Stomach (tissue), 8 donors: ENCODE measurements at regions not wholly inside any gene's neighbourhood (a gene's known extent, or its start where the extent isn't known, plus 50 kb on each side); places are given as distances from the start of the nearest gene placed in this dataset.

ENCODE experiments used
- DNase-seq, 2 donors: peaks; one replicate each; pipeline versions ENCODE4 v3.0.0 to v3.0.0-alpha.2; 2013 to 2019
- H3K27ac ChIP-seq, 5 donors: fragments of 200-600 bp in 4 of 5; sonication (generic) in 4 of 5; one replicate each; pipeline ENCODE4 v1.5.1; 2013 to 2019; ENCODE audit warnings: mild to moderate bottlenecking in 1 of 5, moderate library complexity in 1 of 5
- H3K27me3 ChIP-seq, 3 donors: fragments of 200-600 bp; sonication (generic); one replicate each; pipeline ENCODE4 v1.5.1; 2017 to 2019; ENCODE audit warnings: mixed run types in 1 of 3
- H3K36me3 ChIP-seq, 4 donors: fragments of 200-600 bp; sonication (generic); 1 replicate in 3 of 4; 2 replicates in 1 of 4; pipeline ENCODE4 v1.5.1; 2016 to 2019
- H3K4me1 ChIP-seq, 4 donors: fragments of 200-600 bp; sonication (generic); one replicate each; pipeline ENCODE4 v1.5.1; 2016 to 2019
- H3K4me3 ChIP-seq, 4 donors: fragments of 200-600 bp; sonication (generic) in 3 of 4; one replicate each; pipeline ENCODE4 v1.5.1; 2016 to 2019; ENCODE audit warnings: mild to moderate bottlenecking in 1 of 4
- H3K9me3 ChIP-seq, 4 donors: fragments of 200-600 bp; sonication (generic); one replicate each; pipeline ENCODE4 v1.5.1; 2016 to 2019
- EP300 ChIP-seq: sonication (generic); formaldehyde crosslinking; IDR thresholded peaks from one replicate; pipeline ENCODE4 v1.6.1; 2017; ENCODE audit warnings: antibody characterized with exemption
- POLR2A ChIP-seq, 4 donors: fragments of 450-650 bp; IDR thresholded peaks; one replicate each; pipeline ENCODE4 v1.6.1; 2016; ENCODE audit warnings: antibody characterized with exemption in 4 of 4, control low read depth in 2 of 4, mild to moderate bottlenecking in 1 of 4, moderate library complexity in 1 of 4
- POLR2AphosphoS5 ChIP-seq, 3 donors: sonication (generic); formaldehyde crosslinking; IDR thresholded peaks; one replicate each; pipeline ENCODE4 v1.6.1; 2016; ENCODE audit warnings: antibody characterized with exemption in 3 of 3
- WGBS, 5 donors: extraction: QIAGEN DNeasy Blood & Tissue Kit in 3 of 5; methylation state at CpG; one replicate each; pipeline versions ENCODE4 v1.1.5 to v1.1.7; 2013 to 2018; 5-methylcytosine and 5-hydroxymethylcytosine counted together
- intact Hi-C: fragments of 100-400 bp; cut with DNase I; formaldehyde crosslinking; loops from one replicate; pipeline ENCODE4 v1.15.1; 2023; ENCODE audit warnings: low total_unique reads
- TF ChIP-seq, protein P1 (sequence below), 7 experiments: fragments of 450-650 bp in 4 of 7; fragments of 200-600 bp in 3 of 7; sonication (generic) in 3 of 7; IDR thresholded peaks; one replicate each; pipeline ENCODE4 v1.5.1; 2016 to 2019; ENCODE audit warnings: antibody characterized with exemption in 7 of 7, control low read depth in 2 of 7, mild to moderate bottlenecking in 1 of 7
- donor health status: healthy with polysubstance abuse.
- donor health status: Bipolar disorder and iron deficiency.
- donor health status: healthy.

DNA sequence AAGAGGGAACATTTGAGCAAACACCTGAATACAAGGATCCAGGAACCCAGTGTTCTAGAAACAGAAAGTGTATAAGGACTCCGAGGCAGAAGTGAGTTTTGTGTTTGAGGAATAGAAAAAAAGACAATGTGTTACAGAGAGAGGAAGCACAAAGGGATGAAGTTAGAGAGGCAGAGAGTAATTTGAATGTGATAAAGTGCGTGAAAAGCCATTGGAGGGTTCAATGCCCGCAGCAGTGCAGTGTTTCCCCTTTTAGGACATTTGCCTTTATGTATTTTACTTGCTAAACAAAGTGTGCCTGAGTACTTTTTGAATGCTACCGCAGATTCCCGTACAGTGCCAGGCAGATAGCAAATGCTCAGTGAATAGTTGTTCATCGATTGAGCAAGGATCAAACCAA, 508.5 kb downstream of the RAB38 start:
- Histone ChIP-seq H3K9me3 (no peaks in the 10 kb centered on the region), H3K4me1 (no peaks in the 10 kb centered on the region), H3K4me3 (no peak overlapping the region), H3K27me3 (no peaks in the 10 kb centered on the region), H3K27ac (no peak overlapping the region), H3K36me3 (no peaks in the 10 kb centered on the region)
- TF ChIP-seq POLR2AphosphoS5 (IDR thresholded peaks at IDR 0.05) = no peak
- TF ChIP-seq, protein P1, sequence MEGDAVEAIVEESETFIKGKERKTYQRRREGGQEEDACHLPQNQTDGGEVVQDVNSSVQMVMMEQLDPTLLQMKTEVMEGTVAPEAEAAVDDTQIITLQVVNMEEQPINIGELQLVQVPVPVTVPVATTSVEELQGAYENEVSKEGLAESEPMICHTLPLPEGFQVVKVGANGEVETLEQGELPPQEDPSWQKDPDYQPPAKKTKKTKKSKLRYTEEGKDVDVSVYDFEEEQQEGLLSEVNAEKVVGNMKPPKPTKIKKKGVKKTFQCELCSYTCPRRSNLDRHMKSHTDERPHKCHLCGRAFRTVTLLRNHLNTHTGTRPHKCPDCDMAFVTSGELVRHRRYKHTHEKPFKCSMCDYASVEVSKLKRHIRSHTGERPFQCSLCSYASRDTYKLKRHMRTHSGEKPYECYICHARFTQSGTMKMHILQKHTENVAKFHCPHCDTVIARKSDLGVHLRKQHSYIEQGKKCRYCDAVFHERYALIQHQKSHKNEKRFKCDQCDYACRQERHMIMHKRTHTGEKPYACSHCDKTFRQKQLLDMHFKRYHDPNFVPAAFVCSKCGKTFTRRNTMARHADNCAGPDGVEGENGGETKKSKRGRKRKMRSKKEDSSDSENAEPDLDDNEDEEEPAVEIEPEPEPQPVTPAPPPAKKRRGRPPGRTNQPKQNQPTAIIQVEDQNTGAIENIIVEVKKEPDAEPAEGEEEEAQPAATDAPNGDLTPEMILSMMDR (IDR thresholded peaks at IDR 0.05) = no peak
- no peak for TF ChIP-seq POLR2A (IDR thresholded peaks at IDR 0.05)
- no peak for TF ChIP-seq EP300
- DNase-seq = no peak
- intact Hi-C loops = no loop called here
- 78 to 87% (median 83%) methylated on average over 6 of the region's 6 CpGs for WGBS, 5 donors

DNA sequence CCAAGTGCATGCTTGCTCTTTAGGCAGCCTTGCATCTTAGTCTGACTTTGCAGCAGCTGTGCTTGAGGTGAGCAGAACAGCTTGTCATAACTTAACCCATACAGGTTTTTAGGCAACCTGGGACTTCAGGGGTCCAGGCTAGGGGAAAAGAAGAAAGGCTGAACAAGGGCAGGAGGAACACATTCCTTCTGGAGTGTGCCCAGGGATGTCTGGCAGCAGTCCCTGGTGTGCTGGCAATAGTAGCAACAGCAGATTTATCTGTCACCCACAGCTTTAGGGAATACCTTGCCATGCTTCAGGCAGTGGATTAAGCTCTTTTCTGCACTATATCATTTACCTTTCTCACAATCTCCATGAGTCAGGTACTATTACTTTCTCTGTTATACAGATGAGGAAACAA, 513.0 kb downstream of the RAB38 start:
- TF ChIP-seq POLR2AphosphoS5 (IDR thresholded peaks at IDR 0.05) (no peak), POLR2A (IDR thresholded peaks at IDR 0.05) (no peak), EP300 (no peak)
- TF ChIP-seq, protein P1 (IDR thresholded peaks at IDR 0.05) = no peak
- no peaks in the 10 kb centered on the region for H3K4me1 ChIP-seq
- intact Hi-C loops = no loop called here
- no peak overlapping the region for H3K4me3 ChIP-seq
- no peaks in the 10 kb centered on the region for H3K9me3 ChIP-seq
- no peak overlapping the region for H3K27ac ChIP-seq
- H3K36me3 ChIP-seq = no peaks in the 10 kb centered on the region
- no peaks in the 10 kb centered on the region for H3K27me3 ChIP-seq
- no peak for DNase-seq

DNA sequence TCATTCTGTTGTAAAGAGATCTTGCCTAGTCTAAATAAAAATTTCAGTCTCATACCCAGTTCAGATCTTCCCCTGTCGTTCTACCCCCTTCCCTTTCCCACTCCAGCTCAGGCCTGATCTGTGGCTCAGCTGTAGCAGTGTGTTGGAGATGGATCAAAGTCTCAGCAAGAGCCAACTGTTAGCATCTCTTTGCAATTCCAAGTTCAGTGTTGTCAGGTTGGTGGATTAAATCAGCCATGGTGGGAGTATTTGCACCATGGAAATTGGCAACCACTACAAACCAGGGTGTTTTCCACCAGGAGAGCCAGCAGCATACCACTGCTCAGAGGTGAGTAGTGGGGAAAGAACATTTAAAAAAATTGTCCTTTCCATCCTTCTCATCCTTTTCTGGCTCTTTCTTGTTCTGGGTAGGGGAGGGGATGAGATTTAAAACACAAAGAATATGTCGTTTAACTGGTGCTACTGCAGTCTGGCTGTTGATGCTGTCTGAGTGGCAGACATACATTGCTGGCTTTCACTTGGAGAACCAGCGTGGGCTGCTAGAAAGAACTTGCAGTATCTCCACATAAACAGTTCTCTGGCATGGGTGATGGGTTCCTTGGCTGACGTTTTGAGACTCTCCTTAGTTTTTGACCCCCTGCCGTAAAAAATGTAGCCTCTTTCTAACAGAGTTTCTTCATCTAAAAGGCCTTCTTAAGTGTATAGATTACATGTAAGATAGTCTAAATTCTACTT, 514.1 kb downstream of the RAB38 start:
- no peak for DNase-seq
- no peak for TF ChIP-seq POLR2A (IDR thresholded peaks at IDR 0.05)
- no peak for TF ChIP-seq POLR2AphosphoS5 (IDR thresholded peaks at IDR 0.05)
- TF ChIP-seq, protein P1 (IDR thresholded peaks at IDR 0.05) = no peak
- TF ChIP-seq EP300 = no peak
- Histone ChIP-seq H3K9me3 (no peaks in the 10 kb centered on the region), H3K4me3 (no peak overlapping the region), H3K4me1 (no peaks in the 10 kb centered on the region), H3K27me3 (no peaks in the 10 kb centered on the region), H3K27ac (no peak overlapping the region), H3K36me3 (no peaks in the 10 kb centered on the region)
- WGBS, 5 donors = 52 to 72% (median 62%) methylated on average over 5 of the region's 5 CpGs
- intact Hi-C loops = no loop called here

DNA sequence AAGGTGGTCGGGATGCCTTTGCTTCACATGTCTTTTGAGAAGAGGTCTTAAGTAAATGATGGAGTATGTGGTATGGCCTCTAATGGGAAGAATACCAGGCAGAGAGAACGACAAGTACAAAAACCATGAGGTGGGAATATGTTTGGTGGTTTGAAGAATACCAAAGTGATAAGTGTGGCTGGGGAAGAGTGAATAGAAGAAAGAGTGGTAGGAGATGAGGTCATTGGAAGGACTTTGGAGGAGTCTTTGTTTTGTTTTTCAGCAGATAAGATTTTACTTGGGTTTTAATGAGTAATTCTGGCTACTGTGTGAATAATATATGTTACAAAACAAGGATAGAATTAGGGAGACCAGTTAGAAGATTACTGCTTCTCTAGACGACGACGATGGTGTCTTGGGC, 515.4 kb downstream of the RAB38 start:
- TF ChIP-seq, protein P1 (IDR thresholded peaks at IDR 0.05) = no peak
- no peak for TF ChIP-seq EP300
- TF ChIP-seq POLR2A (IDR thresholded peaks at IDR 0.05) = no peak
- TF ChIP-seq POLR2AphosphoS5 (IDR thresholded peaks at IDR 0.05) = no peak
- Histone ChIP-seq H3K4me1 (no peaks in the 10 kb centered on the region), H3K27me3 (no peaks in the 10 kb centered on the region), H3K4me3 (no peak overlapping the region), H3K9me3 (no peaks in the 10 kb centered on the region), H3K36me3 (no peaks in the 10 kb centered on the region), H3K27ac (no peak overlapping the region)
- intact Hi-C loops = no loop called here
- WGBS, 5 donors = 74 to 91% (median 86%) methylated on average over 5 of the region's 5 CpGs
- DNase-seq = no peak
